HepG2 (cell line): ENCODE measurements at regions not wholly inside any gene's neighbourhood (a gene's known extent, or its start where the extent isn't known, plus 50 kb on each side); places are given as distances from the start of the nearest gene placed in this dataset.

Source experiments
- ATAC-seq: fragments of 200-7000 bp; cut with Tn5 transposase; 3 replicates; pipeline ENCODE4 v1.9.1; 2020; ENCODE audit warnings: mild to moderate bottlenecking, moderate library complexity
- BruUV-seq: library from RNA; stranded (reverse); fragments of 400-500 nt; replicated peaks from 2 replicates; lab custom pipeline; 2021; lab: Mats Ljungman, UMichigan
- CTCF ChIA-PET: fragments of 300-600 bp; formaldehyde crosslinking; extraction: SDS; loops from one replicate; lab custom pipeline; 2021; ENCODE audit warnings: low total read pairs, inconsistent platforms, low intra/inter-chr PET ratio; lab: Yijun Ruan, JAX
- POLR2A ChIA-PET: fragments of 350-600 bp; sonication (Branson Sonifier 250); formaldehyde crosslinking; loops from one replicate; lab custom pipeline; 2020; ENCODE audit warnings: antibody characterized with exemption, inconsistent platforms; lab: Yijun Ruan, JAX
- DNase-seq: peaks from one replicate; pipeline ENCODE4 v3.0.0-alpha.2; 2015; ENCODE audit warnings: low spot score
- FAIRE-seq: peaks from 3 replicates; lab custom pipeline; 2011; peaks lifted over from hg19 to GRCh38; lab: Jason Lieb, UNC
- H2AFZ ChIP-seq: one replicate; pipeline ENCODE4 v1.6.1; 2011; ENCODE audit warnings: low read length, inconsistent platforms
- H3K27ac ChIP-seq: fragments of 300-600 bp; 3 replicates; pipeline ENCODE4 v1.8.0; 2011; ENCODE audit warnings: mixed run types, mild to moderate bottlenecking, mixed read lengths, low read length, inconsistent platforms; ENCODE audit not compliant: insufficient read depth; ENCODE audit errors: extremely low read length
- H3K27me3 ChIP-seq, 2 experiments: fragments of 200-600 bp in 1 of 2; 2 replicates in 1 of 2; 3 replicates in 1 of 2; pipeline versions ENCODE4 v1.6.0 to v1.8.0; 2011; ENCODE audit warnings: low read length in 2 of 2, mild to moderate bottlenecking in 2 of 2, moderate library complexity in 2 of 2, inconsistent platforms in 1 of 2; ENCODE audit not compliant: insufficient read depth in 2 of 2, control insufficient read depth in 1 of 2
- H3K36me3 ChIP-seq, 2 experiments: fragments of 200-600 bp in 1 of 2; replicated peaks in 1 of 2; 2 replicates in 1 of 2; 3 replicates in 1 of 2; pipeline versions ENCODE4 v1.5.1 to v1.8.0; 2011; ENCODE audit warnings: low read length in 2 of 2, inconsistent platforms in 1 of 2; ENCODE audit not compliant: insufficient read depth in 2 of 2, control insufficient read depth in 1 of 2
- H3K4me1 ChIP-seq: 2 replicates; pipeline ENCODE4 v1.5.1; 2012; ENCODE audit warnings: low read length, inconsistent platforms; ENCODE audit not compliant: insufficient read depth
- H3K4me2 ChIP-seq: 2 replicates; pipeline ENCODE4 v1.6.0; 2011; ENCODE audit warnings: low read depth, low read length, inconsistent platforms
- H3K4me3 ChIP-seq, 3 experiments: fragments of 200-600 bp in 1 of 3; sonication (generic), shearing (Covaris generic) in 1 of 3; replicated peaks in 1 of 3; 2 replicates each; pipeline ENCODE4 v1.5.1; 2011 to 2016; ENCODE audit warnings: low read length in 3 of 3, inconsistent platforms in 2 of 3, low read depth in 2 of 3, mild to moderate bottlenecking in 2 of 3, control low read depth in 1 of 3, mixed read lengths in 1 of 3; ENCODE audit not compliant: insufficient read depth in 1 of 3
- H3K79me2 ChIP-seq: one replicate; pipeline ENCODE4 v1.6.1; 2011; ENCODE audit warnings: low read length, inconsistent platforms; ENCODE audit not compliant: insufficient read depth
- H3K9ac ChIP-seq: 2 replicates; pipeline ENCODE4 v1.6.0; 2011; ENCODE audit warnings: mild to moderate bottlenecking, low read depth, low read length, inconsistent platforms; ENCODE audit not compliant: insufficient read depth
- H3K9me3 ChIP-seq: 2 replicates; pipeline ENCODE4 v1.5.1; 2012; ENCODE audit warnings: mild to moderate bottlenecking, low read length
- H4K20me1 ChIP-seq: 2 replicates; pipeline ENCODE4 v1.6.0; 2011; ENCODE audit warnings: inconsistent platforms, mild to moderate bottlenecking, low read length, moderate library complexity; ENCODE audit not compliant: insufficient read depth
- CSRNP1 ChIP-seq: sonication (generic); formaldehyde crosslinking; IDR thresholded peaks from 2 replicates; pipeline ENCODE4 v1.8.1; 2023; ENCODE audit warnings: mild to moderate bottlenecking, missing genetic modification reagents
- PHB2 ChIP-seq: fragments of 450-650 bp; IDR thresholded peaks from 2 replicates; pipeline ENCODE4 v1.6.1; 2018; ENCODE audit not compliant: partially characterized antibody
- PRDM10 ChIP-seq: sonication (generic); formaldehyde crosslinking; IDR thresholded peaks from 2 replicates; pipeline ENCODE4 v1.4.0; 2020; ENCODE audit warnings: low read depth, missing genetic modification reagents
- SNRNP70 ChIP-seq: fragments of 200-400 bp; formaldehyde crosslinking; IDR thresholded peaks from 2 replicates; pipeline ENCODE4 v1.6.1; 2017; ENCODE audit warnings: mild to moderate bottlenecking, low read depth, low read length, moderate library complexity
- XRCC5 ChIP-seq: fragments of 200-400 bp; formaldehyde crosslinking; optimal IDR thresholded peaks from 2 replicates; pipeline ENCODE3; 2017; ENCODE audit warnings: mild to moderate bottlenecking, low read length
- WGBS: methylation state at CpG from one replicate; pipeline ENCODE4 v1.1.6; 2017; ENCODE audit warnings: low lambda C conversion rate; 5-methylcytosine and 5-hydroxymethylcytosine counted together
- in situ Hi-C: cut with HindIII; loops from 2 replicates; pipeline ENCODE4 v1.10.0; 2017; ENCODE audit warnings: low pct_unique_long_range_greater_than_20kb; ENCODE audit not compliant: extremely low pct_ligation_motif_present
- intact Hi-C: fragments of 100-400 bp; cut with micrococcal nuclease; formaldehyde crosslinking; loops from one replicate; pipeline ENCODE4 v1.10.0; 2022; ENCODE audit not compliant: unreplicated experiment

DNA sequence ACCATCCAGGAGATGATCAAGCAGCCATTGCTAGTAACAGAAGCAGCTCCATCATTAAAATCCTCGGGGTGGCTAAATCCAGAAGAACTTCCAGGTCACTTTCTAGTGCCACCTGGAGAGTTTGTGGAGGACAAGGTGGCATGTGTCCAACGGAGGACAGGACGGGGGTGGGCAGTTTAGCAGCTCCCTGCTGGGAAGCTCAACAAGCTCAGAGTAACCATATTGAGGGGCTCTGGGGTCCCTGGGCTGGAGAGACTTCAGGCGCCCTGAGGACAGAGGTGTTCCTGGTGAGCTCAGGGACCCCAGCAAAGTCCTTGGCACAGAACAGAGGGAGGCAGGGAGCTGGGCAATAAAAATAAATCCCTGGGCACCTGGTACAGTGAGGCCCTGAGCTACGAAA, 140.0 kb upstream of the FHL2 start (continued):
- no peak for TF ChIP-seq CSRNP1 (CRISPR knock-in tag)
- TF ChIP-seq PHB2 = no peak
- TF ChIP-seq PRDM10 (CRISPR knock-in tag) = no peak
- no peak for TF ChIP-seq XRCC5

- TF ChIP-seq SNRNP70 (no peak), PRDM10 (CRISPR knock-in tag) (no peak)
- Histone ChIP-seq H3K9ac (no peak overlapping the region), H3K4me3 (no peak overlapping the region), H3K27me3 (peaks cover 5 to 34% of the 10 kb centered on the region in 2 experiments; a peak in 4 of 5 replicates), H3K4me1 (no peaks in the 10 kb centered on the region), H3K4me2 (no peak overlapping the region), H3K79me2 (no peaks in the 10 kb centered on the region), H3K9me3 (no peaks in the 10 kb centered on the region), H3K27ac (no peak overlapping the region), H2AFZ (no peak overlapping the region), H3K36me3 (no peaks in the 10 kb centered on the region), H4K20me1 (no peaks in the 10 kb centered on the region)
- in situ Hi-C loops (no loop called here), intact Hi-C loops (no loop called here)
- no peak for DNase-seq
- ChIA-PET POLR2A (no interaction called here), CTCF (no interaction called here)
- BruUV-seq = no TSS peak
- ATAC-seq = no peak
- FAIRE-seq = no peak
- WGBS = 0% methylated on average over 4 of the region's 4 CpGs
Measured at GRCh38 chr2:105537920-105538319, 139.1 kb upstream of the FHL2 start.
